DND-41 (cell line): ENCODE measurements at regions not wholly inside any gene's neighbourhood (a gene's known extent, or its start where the extent isn't known, plus 50 kb on each side); places are given as distances from the start of the nearest gene placed in this dataset.

Source experiments
- ATAC-seq: fragments of 200-7000 bp; cut with Tn5 transposase; 3 replicates; pipeline ENCODE4 v1.9.1; 2021; ENCODE audit warnings: low read depth; ENCODE audit not compliant: insufficient read depth
- DNase-seq: peaks from one replicate; pipeline ENCODE4 v3.0.0-alpha.2; 2020
- H2AFZ ChIP-seq: 2 replicates; pipeline ENCODE4 v1.6.0; 2012; ENCODE audit warnings: low read depth, low read length
- H3K27ac ChIP-seq: 2 replicates; pipeline ENCODE4 v1.5.1; 2012; ENCODE audit warnings: low read length, inconsistent platforms
- H3K27me3 ChIP-seq: fragments of 200-600 bp; sonication (generic); 2 replicates; pipeline ENCODE4 v1.6.0; 2012; ENCODE audit warnings: low read length, mild to moderate bottlenecking, inconsistent platforms; ENCODE audit not compliant: insufficient read depth, poor library complexity
- H3K36me3 ChIP-seq: 2 replicates; pipeline ENCODE4 v1.5.1; 2012; ENCODE audit warnings: low read length, inconsistent platforms; ENCODE audit not compliant: insufficient read depth
- H3K4me1 ChIP-seq: 2 replicates; pipeline ENCODE4 v1.5.1; 2012; ENCODE audit warnings: mild to moderate bottlenecking, low read length; ENCODE audit not compliant: insufficient read depth
- H3K4me2 ChIP-seq: 2 replicates; pipeline ENCODE4 v1.6.0; 2012; ENCODE audit warnings: mild to moderate bottlenecking, moderate library complexity, low read length, inconsistent platforms; ENCODE audit not compliant: insufficient read depth
- H3K4me3 ChIP-seq, 2 experiments: fragments of 200-600 bp in 1 of 2; shearing (Covaris generic) in 1 of 2; 2 replicates each; pipeline ENCODE4 v1.5.1; 2012 to 2016; ENCODE audit warnings: inconsistent platforms in 2 of 2, low read length in 2 of 2, mild to moderate bottlenecking in 2 of 2, low read depth in 1 of 2, moderate library complexity in 1 of 2
- H3K79me2 ChIP-seq: 2 replicates; pipeline ENCODE4 v1.6.0; 2012; ENCODE audit warnings: low read length, inconsistent platforms; ENCODE audit not compliant: insufficient read depth
- H3K9ac ChIP-seq: 2 replicates; pipeline ENCODE4 v1.6.0; 2012; ENCODE audit warnings: low read depth, mild to moderate bottlenecking, inconsistent platforms, low read length, moderate library complexity
- H3K9me3 ChIP-seq: 2 replicates; pipeline ENCODE4 v1.5.1; 2012; ENCODE audit warnings: low read length, moderate library complexity, mild to moderate bottlenecking, inconsistent platforms; ENCODE audit not compliant: insufficient read depth, severe bottlenecking
- H4K20me1 ChIP-seq: 2 replicates; pipeline ENCODE4 v1.6.0; 2012; ENCODE audit warnings: low read length; ENCODE audit not compliant: insufficient read depth
- EZH2 ChIP-seq: IDR thresholded peaks from 3 replicates; pipeline ENCODE4 v1.6.1; 2012; ENCODE audit warnings: borderline replicate concordance, low read depth, mild to moderate bottlenecking, moderate library complexity, low read length, inconsistent platforms; ENCODE audit not compliant: severe bottlenecking
- TF ChIP-seq, protein P1 (sequence below): IDR thresholded peaks from 2 replicates; pipeline ENCODE4 v1.5.1; 2012; ENCODE audit warnings: borderline replicate concordance, low read length, moderate library complexity, mild to moderate bottlenecking; ENCODE audit not compliant: poor library complexity, severe bottlenecking; ENCODE audit errors: extremely low read depth

DNA sequence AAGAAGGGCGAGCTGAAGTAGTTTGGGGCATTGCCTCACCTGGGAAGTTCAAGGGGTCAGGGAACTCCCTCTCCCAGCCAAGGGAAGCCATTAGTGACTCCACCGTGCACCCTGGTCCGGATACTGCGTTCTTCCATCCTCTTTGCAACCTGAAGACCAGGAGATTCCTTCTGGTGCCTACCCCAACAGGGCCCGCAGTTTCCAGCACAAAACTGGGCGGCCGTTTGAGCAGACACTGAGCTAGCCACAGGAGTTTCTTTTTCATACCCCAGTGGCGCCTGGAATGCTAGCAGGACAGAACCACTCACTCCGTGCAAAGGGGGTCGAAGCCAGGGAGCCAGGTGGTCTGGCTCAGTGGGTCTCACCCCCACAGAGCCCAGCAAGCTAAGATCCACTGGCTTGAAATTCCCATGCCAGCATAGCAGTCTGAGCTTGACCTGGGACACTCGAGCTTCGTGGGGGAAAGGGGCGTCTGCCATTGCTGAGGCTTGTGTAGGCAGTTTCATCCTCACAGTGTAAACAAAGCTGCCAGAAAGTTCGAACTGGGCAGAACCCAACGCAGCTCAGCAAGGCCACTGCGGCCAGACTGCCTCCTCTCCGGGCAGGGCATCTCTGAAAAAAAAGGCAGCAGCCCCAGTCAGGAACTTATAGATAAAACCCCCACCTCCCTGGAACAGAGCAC lies 1039.4 kb upstream of the IGFBP7 start:
- Histone ChIP-seq H2AFZ (no peak overlapping the region), H3K9me3 (no peaks in the 10 kb centered on the region), H3K4me1 (no peaks in the 10 kb centered on the region), H3K79me2 (no peaks in the 10 kb centered on the region), H3K27me3 (no peaks in the 10 kb centered on the region), H3K27ac (no peak overlapping the region), H3K4me2 (no peak overlapping the region), H4K20me1 (no peaks in the 10 kb centered on the region), H3K9ac (no peak overlapping the region), H3K4me3 (no peak overlapping the region), H3K36me3 (no peaks in the 10 kb centered on the region)
- TF ChIP-seq, protein P1, sequence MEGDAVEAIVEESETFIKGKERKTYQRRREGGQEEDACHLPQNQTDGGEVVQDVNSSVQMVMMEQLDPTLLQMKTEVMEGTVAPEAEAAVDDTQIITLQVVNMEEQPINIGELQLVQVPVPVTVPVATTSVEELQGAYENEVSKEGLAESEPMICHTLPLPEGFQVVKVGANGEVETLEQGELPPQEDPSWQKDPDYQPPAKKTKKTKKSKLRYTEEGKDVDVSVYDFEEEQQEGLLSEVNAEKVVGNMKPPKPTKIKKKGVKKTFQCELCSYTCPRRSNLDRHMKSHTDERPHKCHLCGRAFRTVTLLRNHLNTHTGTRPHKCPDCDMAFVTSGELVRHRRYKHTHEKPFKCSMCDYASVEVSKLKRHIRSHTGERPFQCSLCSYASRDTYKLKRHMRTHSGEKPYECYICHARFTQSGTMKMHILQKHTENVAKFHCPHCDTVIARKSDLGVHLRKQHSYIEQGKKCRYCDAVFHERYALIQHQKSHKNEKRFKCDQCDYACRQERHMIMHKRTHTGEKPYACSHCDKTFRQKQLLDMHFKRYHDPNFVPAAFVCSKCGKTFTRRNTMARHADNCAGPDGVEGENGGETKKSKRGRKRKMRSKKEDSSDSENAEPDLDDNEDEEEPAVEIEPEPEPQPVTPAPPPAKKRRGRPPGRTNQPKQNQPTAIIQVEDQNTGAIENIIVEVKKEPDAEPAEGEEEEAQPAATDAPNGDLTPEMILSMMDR: no peak
- TF ChIP-seq EZH2: no peak
- ATAC-seq: no peak
- no peak for DNase-seq

DNA sequence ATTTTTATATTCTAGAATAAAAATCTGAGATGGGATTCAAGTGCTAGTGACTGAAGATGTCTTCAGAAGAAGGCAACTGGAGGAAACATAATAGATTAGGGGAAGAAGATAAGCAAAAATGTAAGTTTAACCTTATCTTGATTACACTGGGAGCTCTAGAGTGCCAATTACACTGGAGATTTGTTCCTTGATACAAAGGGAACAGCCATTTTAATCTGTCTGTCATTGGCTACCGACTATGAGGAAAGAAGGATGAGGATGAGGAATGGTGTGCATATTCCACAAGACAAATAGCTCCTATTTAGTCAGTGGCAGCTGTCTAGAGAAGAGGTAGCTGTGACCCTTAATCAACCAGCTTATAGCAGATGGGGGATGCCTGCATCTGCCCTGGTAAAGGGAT lies 1034.5 kb upstream of the IGFBP7 start:
- no peak overlapping the region for H3K4me3 ChIP-seq
- H2AFZ ChIP-seq: no peak overlapping the region
- no peaks in the 10 kb centered on the region for H4K20me1 ChIP-seq
- TF ChIP-seq, protein P1: no peak
- TF ChIP-seq EZH2: no peak
- H3K27me3 ChIP-seq: no peaks in the 10 kb centered on the region
- H3K79me2 ChIP-seq: no peaks in the 10 kb centered on the region
- H3K4me2 ChIP-seq: no peak overlapping the region
- no peaks in the 10 kb centered on the region for H3K36me3 ChIP-seq
- DNase-seq (no peak), ATAC-seq (no peak)
- H3K9ac ChIP-seq: no peak overlapping the region
- H3K27ac ChIP-seq: no peak overlapping the region
- no peaks in the 10 kb centered on the region for H3K9me3 ChIP-seq
- H3K4me1 ChIP-seq: no peaks in the 10 kb centered on the region

DNA sequence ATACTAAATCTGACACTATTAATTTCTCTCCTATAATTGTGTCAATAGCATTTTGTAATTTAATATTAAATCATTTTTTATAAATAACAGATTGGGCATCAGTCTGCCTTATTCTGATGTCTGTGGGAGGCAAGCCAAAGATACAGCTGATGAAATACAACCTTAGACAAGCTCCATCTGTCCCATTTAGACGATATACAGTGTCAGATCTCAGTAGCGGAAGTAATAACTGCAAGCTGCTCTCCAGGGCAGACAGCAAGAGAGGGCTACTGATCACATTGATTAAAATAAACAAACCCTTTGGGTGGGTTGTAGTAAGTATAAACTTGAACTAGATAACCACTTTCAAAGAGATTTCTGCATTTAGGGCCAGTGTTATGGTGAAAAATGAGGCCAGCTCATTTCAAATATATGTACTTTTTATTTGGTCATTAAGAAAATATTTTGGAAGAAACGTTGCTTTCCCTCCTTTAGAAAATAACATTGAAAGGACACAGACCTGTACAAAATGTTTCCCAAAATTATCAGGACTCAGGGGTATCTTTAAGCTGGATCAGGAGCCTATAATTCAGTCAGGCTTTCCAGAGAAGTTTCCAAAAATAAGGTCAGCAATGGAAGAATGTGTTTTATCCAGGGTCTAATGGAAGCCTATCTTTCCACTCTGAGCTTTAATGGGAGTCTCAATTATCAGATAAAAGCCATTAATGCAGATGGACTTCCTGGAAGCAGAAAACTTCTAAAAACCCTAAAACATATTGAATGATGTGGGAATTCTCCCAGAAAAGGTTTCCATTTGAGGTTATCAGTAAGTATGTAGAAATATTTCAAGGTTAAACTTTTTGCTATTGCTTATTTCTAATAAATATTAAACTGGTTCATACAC lies 1028.8 kb upstream of the IGFBP7 start:
- Histone ChIP-seq H3K27ac (no peak overlapping the region), H3K9ac (no peak overlapping the region), H3K4me2 (no peak overlapping the region), H4K20me1 (no peaks in the 10 kb centered on the region), H3K9me3 (no peaks in the 10 kb centered on the region), H3K79me2 (no peaks in the 10 kb centered on the region), H2AFZ (no peak overlapping the region), H3K4me3 (no peak overlapping the region), H3K36me3 (no peaks in the 10 kb centered on the region), H3K4me1 (no peaks in the 10 kb centered on the region), H3K27me3 (no peaks in the 10 kb centered on the region)
- DNase-seq: no peak
- no peak for TF ChIP-seq EZH2
- TF ChIP-seq, protein P1: no peak
- ATAC-seq: no peak
